Pancreas (tissue), 10 donors: ENCODE measurements at regions not wholly inside any gene's neighbourhood (a gene's known extent, or its start where the extent isn't known, plus 50 kb on each side); places are given as distances from the start of the nearest gene placed in this dataset.

Experiments
- ATAC-seq, 4 donors: fragments of 200-7000 bp; cut with Tn5 transposase; one replicate each; pipeline versions ENCODE4 v1.8.0 to v1.9.1; 2020; ENCODE audit warnings: mild to moderate bottlenecking in 4 of 4, moderate library complexity in 4 of 4
- DNase-seq, 6 donors: peaks; one replicate each; pipeline ENCODE4 v3.0.0-alpha.2; 2020
- FAIRE-seq: peaks from 2 replicates; lab custom pipeline; 2012; peaks lifted over from hg19 to GRCh38; lab: Jason Lieb, UNC
- H3K27ac ChIP-seq, 4 donors: fragments of 200-600 bp; sonication (generic); 1 replicate in 3 of 4; 2 replicates in 1 of 4; pipeline versions ENCODE4 v1.5.0 to v1.8.0; 2020
- H3K27me3 ChIP-seq, 4 donors: fragments of 200-600 bp; one replicate each; pipeline ENCODE4 v1.8.0; 2021
- H3K36me3 ChIP-seq, 3 donors: fragments of 200-600 bp; sonication (generic) in 1 of 3; one replicate each; pipeline versions ENCODE4 v1.5.0 to v1.8.0; 2020 to 2021
- H3K4me1 ChIP-seq, 3 donors: fragments of 200-600 bp; one replicate each; pipeline ENCODE4 v1.8.0; 2021
- H3K4me3 ChIP-seq, 4 donors: fragments of 200-600 bp; sonication (generic) in 2 of 4; one replicate each; pipeline versions ENCODE4 v1.5.0 to v1.8.0; 2020 to 2021
- H3K9me3 ChIP-seq, 4 donors: fragments of 200-600 bp; one replicate each; pipeline ENCODE4 v1.8.0; 2021
- WGBS, 2 donors: extraction: QIAGEN DNeasy Blood & Tissue Kit; methylation state at CpG; one replicate each; pipeline ENCODE4 v1.1.7; 2013; 5-methylcytosine and 5-hydroxymethylcytosine counted together
- intact Hi-C, 3 donors: fragments of 100-400 bp; cut with DNase I; formaldehyde crosslinking; loops; one replicate each; pipeline versions ENCODE4 v1.11.1 to v1.14.2; 2022
- TF ChIP-seq, protein P1 (sequence below), 4 donors: fragments of 200-600 bp; sonication (generic) in 3 of 4; IDR thresholded peaks; one replicate each; pipeline versions ENCODE4 v1.5.0 to v1.8.0; 2021; ENCODE audit warnings: antibody characterized with exemption in 4 of 4
- donor health status: healthy with polysubstance abuse.
- donor health status: DM: no; HTN: no; CAD: no; lungs with moderate emphysema.
- donor health status: DM: no; HTN: no; CAD: no.
- donor health status: control.
- donor health status: control.
- donor health status: Bipolar disorder and iron deficiency.
- donor health status: DM: yes; HTN: yes; CAD: no.
- donor health status: DM: no; HTN: no; CAD: no.
- donor health status: DM: no; HTN: no; CAD: no.
- donor health status: DM: yes; HTN: yes; CAD: no.

DNA sequence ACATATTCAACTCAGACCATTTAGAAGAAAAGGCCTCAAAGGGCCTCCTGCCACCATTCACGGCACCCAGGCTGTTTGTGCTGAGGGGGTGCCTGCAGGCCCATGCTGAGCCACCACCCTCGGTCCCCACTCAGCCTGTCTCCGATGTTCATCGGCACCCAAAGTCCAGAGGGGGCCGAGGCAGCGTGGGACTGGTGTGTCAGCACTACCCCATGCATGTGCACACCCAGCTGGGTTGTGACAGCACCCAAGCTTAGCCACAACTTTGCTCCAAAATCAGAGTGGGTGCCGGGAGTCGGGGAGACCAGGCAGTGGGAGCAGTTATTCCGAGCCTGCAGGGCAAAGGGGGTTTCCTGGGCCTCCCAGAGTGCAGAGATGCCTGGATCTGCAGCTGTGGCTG is 508.5 kb upstream of the ZNF717 start:
- Histone ChIP-seq H3K36me3 (no peaks in the 10 kb centered on the region), H3K27me3 (no peaks in the 10 kb centered on the region), H3K4me1 (no peaks in the 10 kb centered on the region), H3K9me3 (no peaks in the 10 kb centered on the region), H3K27ac (no peak overlapping the region), H3K4me3 (no peak overlapping the region)
- FAIRE-seq (no peak), DNase-seq (peak in 1 of 6 donors; percentile 44), ATAC-seq (no peak)
- TF ChIP-seq, protein P1, sequence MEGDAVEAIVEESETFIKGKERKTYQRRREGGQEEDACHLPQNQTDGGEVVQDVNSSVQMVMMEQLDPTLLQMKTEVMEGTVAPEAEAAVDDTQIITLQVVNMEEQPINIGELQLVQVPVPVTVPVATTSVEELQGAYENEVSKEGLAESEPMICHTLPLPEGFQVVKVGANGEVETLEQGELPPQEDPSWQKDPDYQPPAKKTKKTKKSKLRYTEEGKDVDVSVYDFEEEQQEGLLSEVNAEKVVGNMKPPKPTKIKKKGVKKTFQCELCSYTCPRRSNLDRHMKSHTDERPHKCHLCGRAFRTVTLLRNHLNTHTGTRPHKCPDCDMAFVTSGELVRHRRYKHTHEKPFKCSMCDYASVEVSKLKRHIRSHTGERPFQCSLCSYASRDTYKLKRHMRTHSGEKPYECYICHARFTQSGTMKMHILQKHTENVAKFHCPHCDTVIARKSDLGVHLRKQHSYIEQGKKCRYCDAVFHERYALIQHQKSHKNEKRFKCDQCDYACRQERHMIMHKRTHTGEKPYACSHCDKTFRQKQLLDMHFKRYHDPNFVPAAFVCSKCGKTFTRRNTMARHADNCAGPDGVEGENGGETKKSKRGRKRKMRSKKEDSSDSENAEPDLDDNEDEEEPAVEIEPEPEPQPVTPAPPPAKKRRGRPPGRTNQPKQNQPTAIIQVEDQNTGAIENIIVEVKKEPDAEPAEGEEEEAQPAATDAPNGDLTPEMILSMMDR (IDR thresholded peaks at IDR 0.05) = no peak
- WGBS, 2 donors = 70 to 83% methylated on average over 9 of the region's 9 CpGs
- intact Hi-C loops = no loop called here

- Histone ChIP-seq H3K36me3 (no peaks in the 10 kb centered on the region), H3K4me1 (no peaks in the 10 kb centered on the region), H3K27me3 (no peaks in the 10 kb centered on the region), H3K9me3 (no peaks in the 10 kb centered on the region), H3K4me3 (no peak overlapping the region), H3K27ac (no peak overlapping the region)
- DNase-seq (no peak), ATAC-seq (no peak), FAIRE-seq (no peak)
- intact Hi-C loops = no loop called here
- WGBS, 2 donors = 54 to 65% methylated on average over 2 of the region's 2 CpGs
- TF ChIP-seq, protein P1 (IDR thresholded peaks at IDR 0.05) = no peak
Observed at GRCh38 chr3:76300746-76301145, 515.4 kb upstream of the ZNF717 start.

DNA sequence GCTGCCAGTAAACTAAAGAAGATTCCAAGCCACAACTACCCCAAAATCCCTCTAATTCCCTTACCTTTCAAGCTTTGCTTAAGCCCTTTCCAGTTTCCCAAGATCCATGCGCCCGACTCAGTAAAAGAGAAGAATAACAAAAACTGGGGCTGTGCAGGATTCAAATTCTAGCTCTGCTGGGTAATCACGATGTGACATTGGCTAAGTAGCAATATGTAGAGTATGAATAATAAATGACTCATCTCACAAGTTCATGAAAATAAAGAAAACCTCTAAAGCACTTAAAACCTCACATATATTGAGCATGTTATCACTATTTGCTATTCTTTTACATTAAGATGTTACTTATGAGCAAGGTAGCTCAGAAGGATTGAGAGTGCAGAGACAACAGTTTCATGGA is 522.2 kb upstream of the ZNF717 start:
- no peak overlapping the region for H3K4me3 ChIP-seq
- no peak for DNase-seq
- TF ChIP-seq, protein P1 (IDR thresholded peaks at IDR 0.05) = no peak
- H3K36me3 ChIP-seq = no peaks in the 10 kb centered on the region
- H3K4me1 ChIP-seq = no peaks in the 10 kb centered on the region
- H3K9me3 ChIP-seq = no peaks in the 10 kb centered on the region
- intact Hi-C loops = no loop called here
- no peak for ATAC-seq
- WGBS, 2 donors = 70 to 85% methylated on average over 3 of the region's 3 CpGs
- FAIRE-seq = no peak
- H3K27me3 ChIP-seq = no peaks in the 10 kb centered on the region
- H3K27ac ChIP-seq = no peak overlapping the region

GRCh38 chr3:76308541-76308940 is 523.2 kb upstream of the ZNF717 start:
- Histone ChIP-seq H3K9me3 (no peaks in the 10 kb centered on the region), H3K27ac (no peak overlapping the region), H3K4me1 (no peaks in the 10 kb centered on the region), H3K4me3 (no peak overlapping the region), H3K27me3 (no peaks in the 10 kb centered on the region), H3K36me3 (no peaks in the 10 kb centered on the region)
- intact Hi-C loops = no loop called here
- TF ChIP-seq, protein P1 (IDR thresholded peaks at IDR 0.05) = no peak
- no peak for FAIRE-seq
- no peak for ATAC-seq
- DNase-seq = no peak

GRCh38 chr3:76310089-76310488 is 524.7 kb upstream of the ZNF717 start:
- no peaks in the 10 kb centered on the region for H3K27me3 ChIP-seq
- H3K27ac ChIP-seq = no peak overlapping the region
- WGBS, 2 donors = 45 to 53% methylated on average over 8 of the region's 8 CpGs
- no peaks in the 10 kb centered on the region for H3K9me3 ChIP-seq
- TF ChIP-seq, protein P1 (IDR thresholded peaks at IDR 0.05) = no peak
- intact Hi-C loops = no loop called here
- no peaks in the 10 kb centered on the region for H3K36me3 ChIP-seq
- FAIRE-seq = no peak
- DNase-seq = no peak
- no peak for ATAC-seq
- H3K4me1 ChIP-seq = no peaks in the 10 kb centered on the region
- H3K4me3 ChIP-seq = no peak overlapping the region
